ENCODE measurements at regions not wholly inside any gene's neighbourhood (a gene's known extent, or its start where the extent isn't known, plus 50 kb on each side); places are given as distances from the start of the nearest gene placed in this dataset.

DNA sequence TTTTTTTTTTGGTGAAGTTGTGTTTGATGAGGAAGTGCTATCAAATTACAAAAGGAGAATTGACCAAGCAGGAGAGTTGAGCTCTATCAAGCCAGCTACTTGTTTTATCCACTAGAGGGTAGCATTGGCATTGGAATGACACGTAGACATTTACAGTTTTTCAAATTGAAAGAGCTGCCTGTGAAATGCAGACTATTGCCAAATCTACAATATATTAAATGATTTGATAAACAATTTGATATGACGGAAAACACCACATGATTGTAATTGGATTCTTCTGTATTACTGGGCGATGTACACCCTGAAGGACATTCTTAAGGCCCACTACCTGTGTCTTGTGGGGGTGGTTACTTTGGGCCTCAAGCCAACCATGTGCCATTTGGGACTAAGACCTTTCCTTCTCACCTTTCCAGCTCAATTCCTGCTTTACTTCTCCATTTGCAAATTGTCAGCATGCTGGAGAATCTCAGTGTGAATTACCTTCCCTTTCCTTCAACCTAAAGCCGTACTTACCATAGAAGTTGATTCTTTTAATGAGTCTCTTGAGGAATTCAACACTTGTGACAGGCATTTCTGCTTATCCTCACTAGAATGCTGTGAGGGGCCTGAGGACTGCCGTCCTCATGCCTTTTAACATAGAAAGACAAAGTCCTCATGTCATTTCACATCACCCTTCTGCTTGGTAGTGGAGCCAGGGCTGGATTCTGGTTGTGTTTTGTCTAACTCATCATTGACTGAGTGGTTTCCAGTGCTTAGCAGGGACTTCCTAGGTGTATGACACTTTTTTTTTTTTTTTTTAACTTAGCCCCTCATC, 134.8 kb upstream of the THUMPD2 start:
- H3K9me3 ChIP-seq: no peaks in the 10 kb centered on the region
- TF ChIP-seq, protein P1, sequence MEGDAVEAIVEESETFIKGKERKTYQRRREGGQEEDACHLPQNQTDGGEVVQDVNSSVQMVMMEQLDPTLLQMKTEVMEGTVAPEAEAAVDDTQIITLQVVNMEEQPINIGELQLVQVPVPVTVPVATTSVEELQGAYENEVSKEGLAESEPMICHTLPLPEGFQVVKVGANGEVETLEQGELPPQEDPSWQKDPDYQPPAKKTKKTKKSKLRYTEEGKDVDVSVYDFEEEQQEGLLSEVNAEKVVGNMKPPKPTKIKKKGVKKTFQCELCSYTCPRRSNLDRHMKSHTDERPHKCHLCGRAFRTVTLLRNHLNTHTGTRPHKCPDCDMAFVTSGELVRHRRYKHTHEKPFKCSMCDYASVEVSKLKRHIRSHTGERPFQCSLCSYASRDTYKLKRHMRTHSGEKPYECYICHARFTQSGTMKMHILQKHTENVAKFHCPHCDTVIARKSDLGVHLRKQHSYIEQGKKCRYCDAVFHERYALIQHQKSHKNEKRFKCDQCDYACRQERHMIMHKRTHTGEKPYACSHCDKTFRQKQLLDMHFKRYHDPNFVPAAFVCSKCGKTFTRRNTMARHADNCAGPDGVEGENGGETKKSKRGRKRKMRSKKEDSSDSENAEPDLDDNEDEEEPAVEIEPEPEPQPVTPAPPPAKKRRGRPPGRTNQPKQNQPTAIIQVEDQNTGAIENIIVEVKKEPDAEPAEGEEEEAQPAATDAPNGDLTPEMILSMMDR (IDR thresholded peaks at IDR 0.05): peak; percentile 73 to 75
- ATAC-seq (peak; percentile 92), DNase-seq (peak in 2 of 4 donors; percentile 57 to 76)
- no peaks in the 10 kb centered on the region for H3K36me3 ChIP-seq
- intact Hi-C loops (cut with DNase I): loop anchor here in 1 of 2 donors (10.0 kb wide), 1 partner anchor 641 kb away; no protein-coding TSS in a partner anchor
- H3K27ac ChIP-seq: no peak overlapping the region
- H3K27me3 ChIP-seq: peaks cover 0 to 4% of the 10 kb centered on the region in 2 donors
- no peak overlapping the region for H3K4me3 ChIP-seq
- no peaks in the 10 kb centered on the region for H3K4me1 ChIP-seq

DNA sequence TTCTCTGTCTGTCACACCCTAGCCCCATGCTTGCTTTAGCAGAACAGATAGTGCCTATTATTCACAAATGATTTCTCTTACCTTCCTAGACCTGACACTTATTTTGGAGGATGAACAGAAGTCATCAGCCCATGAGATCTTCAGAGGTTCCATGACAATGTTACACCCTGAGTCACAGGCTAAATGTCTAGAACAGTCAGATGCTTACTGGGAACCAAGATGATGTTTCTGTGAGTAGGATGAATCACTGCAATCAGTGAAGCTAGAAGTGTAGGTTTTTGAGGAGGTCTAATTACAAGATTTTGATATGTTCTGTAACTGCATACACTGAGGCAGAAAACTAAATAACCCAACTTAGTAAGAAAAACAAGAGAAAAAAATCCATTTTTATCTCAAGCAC, 123.0 kb upstream of the THUMPD2 start:
- ATAC-seq (no peak), DNase-seq (no peak)
- TF ChIP-seq, protein P1 (IDR thresholded peaks at IDR 0.05): no peak
- Histone ChIP-seq H3K4me3 (no peak overlapping the region), H3K27ac (no peak overlapping the region), H3K27me3 (no peaks in the 10 kb centered on the region), H3K4me1 (no peaks in the 10 kb centered on the region), H3K36me3 (no peaks in the 10 kb centered on the region), H3K9me3 (no peaks in the 10 kb centered on the region)
- intact Hi-C loops (cut with DNase I): no loop called here

DNA sequence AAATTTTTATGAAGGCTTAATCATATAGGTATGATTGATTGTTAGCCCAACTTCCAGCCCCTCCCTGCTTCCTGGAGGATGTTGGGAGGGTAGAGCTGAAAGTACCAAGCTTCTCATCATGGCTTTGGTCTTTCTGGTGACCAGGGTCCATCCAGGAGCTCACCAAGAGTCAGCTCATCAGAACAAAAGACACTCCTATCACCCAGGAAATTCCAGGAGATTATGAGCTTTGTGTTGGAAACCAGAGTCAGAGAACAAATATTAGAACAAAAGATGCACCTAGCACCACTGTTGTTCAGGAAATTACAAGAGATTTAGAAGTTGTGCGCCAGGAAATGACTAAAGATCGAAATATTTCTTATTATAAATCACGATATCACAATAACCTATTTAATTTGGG, 119.9 kb upstream of the THUMPD2 start:
- ATAC-seq (no peak), DNase-seq (no peak)
- H3K9me3 ChIP-seq: no peaks in the 10 kb centered on the region
- intact Hi-C loops (cut with DNase I): no loop called here
- H3K27me3 ChIP-seq: no peaks in the 10 kb centered on the region
- no peaks in the 10 kb centered on the region for H3K36me3 ChIP-seq
- TF ChIP-seq, protein P1 (IDR thresholded peaks at IDR 0.05): no peak
- H3K4me3 ChIP-seq: no peak overlapping the region
- no peaks in the 10 kb centered on the region for H3K4me1 ChIP-seq
- no peak overlapping the region for H3K27ac ChIP-seq

DNA sequence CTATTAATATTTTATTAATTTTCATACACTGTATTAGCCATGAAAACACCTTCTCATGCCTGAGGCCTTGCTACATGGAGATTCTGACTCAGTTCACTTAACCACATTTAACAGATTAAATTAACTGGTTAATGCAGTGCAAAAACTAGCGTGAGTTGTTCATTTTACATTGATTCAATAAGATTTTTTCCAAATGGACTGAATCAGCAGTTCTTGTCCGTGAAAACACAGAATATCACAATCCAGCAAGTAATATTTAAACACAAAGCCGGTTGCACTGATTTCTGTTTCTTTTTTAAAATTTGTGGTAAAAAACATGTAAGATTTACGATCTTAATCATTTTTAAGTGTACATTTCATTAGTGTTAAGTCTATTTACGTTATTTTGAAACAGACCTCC, 118.2 kb upstream of the THUMPD2 start:
- H3K27ac ChIP-seq: no peak overlapping the region
- intact Hi-C loops (cut with DNase I): no loop called here
- no peak overlapping the region for H3K4me3 ChIP-seq
- no peaks in the 10 kb centered on the region for H3K27me3 ChIP-seq
- TF ChIP-seq, protein P1 (IDR thresholded peaks at IDR 0.05): no peak
- ATAC-seq: no peak
- H3K4me1 ChIP-seq: no peaks in the 10 kb centered on the region
- no peaks in the 10 kb centered on the region for H3K9me3 ChIP-seq
- no peak for DNase-seq
- H3K36me3 ChIP-seq: no peaks in the 10 kb centered on the region

DNA sequence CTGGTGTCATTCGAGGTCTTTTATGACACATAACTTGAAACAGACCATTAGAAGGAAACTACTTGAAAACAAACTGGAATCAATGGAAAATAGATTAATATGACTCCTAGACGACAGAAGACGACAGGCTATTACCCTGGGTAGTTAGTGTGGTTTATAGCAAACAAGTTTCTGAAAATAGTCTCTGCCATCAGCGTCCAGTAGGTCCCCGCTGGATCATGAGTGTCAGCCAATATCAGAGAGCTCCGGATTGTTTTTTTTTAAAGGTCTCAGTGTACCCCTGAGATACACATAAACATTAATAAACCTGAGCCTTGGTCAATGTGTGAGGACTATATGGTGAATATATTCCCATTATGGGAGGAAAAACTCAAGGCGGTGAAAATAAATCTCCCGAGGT, 115.0 kb upstream of the THUMPD2 start:
- Histone ChIP-seq H3K27ac (no peak overlapping the region), H3K27me3 (no peaks in the 10 kb centered on the region), H3K4me3 (no peak overlapping the region), H3K4me1 (no peaks in the 10 kb centered on the region), H3K9me3 (no peaks in the 10 kb centered on the region), H3K36me3 (no peaks in the 10 kb centered on the region)
- intact Hi-C loops (cut with DNase I): no loop called here
- TF ChIP-seq, protein P1 (IDR thresholded peaks at IDR 0.05): no peak
- no peak for ATAC-seq
- no peak for DNase-seq
